BE2C (cell line): ENCODE measurements at regions not wholly inside any gene's neighbourhood (a gene's known extent, or its start where the extent isn't known, plus 50 kb on each side); places are given as distances from the start of the nearest gene placed in this dataset.

ENCODE experiments used
- DNase-seq: peaks from one replicate; pipeline ENCODE4 v3.0.0-alpha.2; 2020
- H3K27me3 ChIP-seq: fragments of 250-450 bp; sonication (Bioruptor Pico); 2 replicates; pipeline ENCODE4 v1.5.1; 2020; ENCODE audit warnings: mild to moderate bottlenecking
- H3K36me3 ChIP-seq: fragments of 250-450 bp; sonication (Bioruptor Pico); 2 replicates; pipeline ENCODE4 v1.5.1; 2020; ENCODE audit warnings: mild to moderate bottlenecking
- H3K4me1 ChIP-seq: fragments of 250-450 bp; sonication (Bioruptor Pico); 2 replicates; pipeline ENCODE4 v1.5.1; 2020
- H3K4me3 ChIP-seq: 2 replicates; pipeline ENCODE4 v1.5.1; 2011; ENCODE audit warnings: low read depth, low read length
- H3K9me3 ChIP-seq: fragments of 250-450 bp; sonication (Bioruptor Pico); 2 replicates; pipeline ENCODE4 v1.5.1; 2020
- CTCF ChIP-seq: IDR thresholded peaks from 2 replicates; pipeline ENCODE4 v1.5.1; 2012; ENCODE audit warnings: mild to moderate bottlenecking, low read depth, low read length

GRCh38 chr14:54322701-54323337 is 74.0 kb upstream of the CDKN3 start:
- no peak for TF ChIP-seq CTCF
- Histone ChIP-seq H3K4me3 (no peak overlapping the region), H3K27me3 (no peaks in the 10 kb centered on the region), H3K9me3 (no peaks in the 10 kb centered on the region), H3K4me1 (no peaks in the 10 kb centered on the region), H3K36me3 (no peaks in the 10 kb centered on the region)
- no peak for DNase-seq

GRCh38 chr14:54325766-54326165 is 71.0 kb upstream of the CDKN3 start:
- H3K36me3 ChIP-seq = no peaks in the 10 kb centered on the region
- no peaks in the 10 kb centered on the region for H3K9me3 ChIP-seq
- H3K4me3 ChIP-seq = no peak overlapping the region
- no peak for TF ChIP-seq CTCF
- H3K4me1 ChIP-seq = no peaks in the 10 kb centered on the region; the same call in 1 of the 2 replicates
- no peaks in the 10 kb centered on the region for H3K27me3 ChIP-seq
- no peak for DNase-seq

GRCh38 chr14:54329082-54329695 is 67.6 kb upstream of the CDKN3 start:
- Histone ChIP-seq H3K4me1 (no peaks in the 10 kb centered on the region; the same call in 1 of the 2 replicates), H3K9me3 (no peaks in the 10 kb centered on the region), H3K36me3 (no peaks in the 10 kb centered on the region), H3K27me3 (no peaks in the 10 kb centered on the region), H3K4me3 (no peak overlapping the region)
- TF ChIP-seq CTCF = peak; percentile 96
- peak; percentile 60 for DNase-seq

GRCh38 chr14:54330876-54331275 is 65.9 kb upstream of the CDKN3 start:
- no peak for TF ChIP-seq CTCF

GRCh38 chr14:54331516-54331915 is 65.3 kb upstream of the CDKN3 start:
- Histone ChIP-seq H3K4me1 (no peaks in the 10 kb centered on the region; the same call in 1 of the 2 replicates), H3K4me3 (no peak overlapping the region), H3K27me3 (no peaks in the 10 kb centered on the region), H3K9me3 (no peaks in the 10 kb centered on the region), H3K36me3 (no peaks in the 10 kb centered on the region)
- TF ChIP-seq CTCF = no peak
- no peak for DNase-seq

More at GRCh38 chr14:54330876-54331275, 65.9 kb upstream of the CDKN3 start:
- no peaks in the 10 kb centered on the region for H3K9me3 ChIP-seq
- no peak overlapping the region for H3K4me3 ChIP-seq
- DNase-seq = no peak
- H3K27me3 ChIP-seq = no peaks in the 10 kb centered on the region
- no peaks in the 10 kb centered on the region for H3K36me3 ChIP-seq
- no peaks in the 10 kb centered on the region; the same call in 1 of the 2 replicates for H3K4me1 ChIP-seq

GRCh38 chr14:54332490-54332889 is 64.3 kb upstream of the CDKN3 start:
- no peaks in the 10 kb centered on the region for H3K36me3 ChIP-seq
- H3K9me3 ChIP-seq = no peaks in the 10 kb centered on the region
- DNase-seq = no peak
- H3K4me1 ChIP-seq = no peaks in the 10 kb centered on the region; the same call in 1 of the 2 replicates
- no peak overlapping the region for H3K4me3 ChIP-seq
- no peak for TF ChIP-seq CTCF
- H3K27me3 ChIP-seq = no peaks in the 10 kb centered on the region
